WTC11 (cell line): ENCODE measurements at regions not wholly inside any gene's neighbourhood (a gene's known extent, or its start where the extent isn't known, plus 50 kb on each side); places are given as distances from the start of the nearest gene placed in this dataset.

Experiments used
- CREM ChIP-seq: sonication (generic); formaldehyde crosslinking; IDR thresholded peaks from 2 replicates; pipeline ENCODE4 v1.8.1; 2022; ENCODE audit warnings: mild to moderate bottlenecking, missing genetic modification reagents, moderate library complexity
- CTCF ChIP-seq: fragments of 200-600 bp; IDR thresholded peaks from 2 replicates; pipeline ENCODE4 v1.8.0; 2022; ENCODE audit warnings: antibody characterized with exemption
- FOXJ3 ChIP-seq: sonication (generic); formaldehyde crosslinking; IDR thresholded peaks from 2 replicates; pipeline ENCODE4 v1.9.0; 2021; ENCODE audit warnings: missing genetic modification reagents, mild to moderate bottlenecking, borderline replicate concordance
- NFYB ChIP-seq: sonication (generic); formaldehyde crosslinking; conservative IDR thresholded peaks from 2 replicates; pipeline ENCODE4 v1.8.0; 2022; ENCODE audit warnings: low read depth, missing genetic modification reagents
- TEAD4 ChIP-seq: sonication (generic); formaldehyde crosslinking; IDR thresholded peaks from 2 replicates; pipeline ENCODE4 v1.8.0; 2022; ENCODE audit warnings: mild to moderate bottlenecking, missing genetic modification reagents
- USF1 ChIP-seq: sonication (generic); formaldehyde crosslinking; IDR thresholded peaks from 2 replicates; pipeline ENCODE4 v1.8.0; 2022; ENCODE audit warnings: mild to moderate bottlenecking, missing genetic modification reagents
- ZNF219 ChIP-seq: sonication (generic); formaldehyde crosslinking; IDR thresholded peaks from 2 replicates; pipeline ENCODE4 v1.8.0; 2023; ENCODE audit warnings: missing genetic modification reagents, mild to moderate bottlenecking, borderline replicate concordance
- TF ChIP-seq, protein P1 (sequence below): sonication (generic); formaldehyde crosslinking; conservative IDR thresholded peaks from 2 replicates; pipeline ENCODE4 v1.8.1; 2022; ENCODE audit warnings: mild to moderate bottlenecking, missing genetic modification reagents
- TF ChIP-seq, protein P2 (sequence below): fragments of 250-450 bp; sonication (Bioruptor Pico); IDR thresholded peaks from 2 replicates; pipeline ENCODE4 v1.9.0; 2021; ENCODE audit warnings: mild to moderate bottlenecking
- TF ChIP-seq, protein P3 (sequence below): sonication (generic); formaldehyde crosslinking; IDR thresholded peaks from 2 replicates; pipeline ENCODE4 v1.8.0; 2022; ENCODE audit warnings: missing genetic modification reagents

DNA sequence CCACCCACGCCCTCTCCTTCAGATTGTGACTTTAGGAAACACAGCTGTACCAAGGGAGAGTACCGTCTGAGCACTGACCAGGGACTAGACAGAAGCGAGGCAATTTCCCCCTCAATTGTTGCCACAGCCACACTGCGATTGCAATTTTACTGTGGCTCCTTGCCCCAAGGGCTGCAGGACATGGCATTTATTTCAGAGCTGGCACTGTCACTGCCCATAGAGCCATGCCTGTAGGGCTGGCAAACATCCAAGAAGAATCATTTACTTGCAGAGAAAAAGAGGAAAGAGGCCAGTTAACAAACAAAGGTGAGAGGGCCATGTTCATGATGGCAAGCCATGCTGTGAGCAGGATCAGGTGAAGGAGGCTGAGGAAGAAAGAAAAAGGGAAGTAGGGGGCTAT, 129.6 kb downstream of the EMP1 start:
- TF ChIP-seq NFYB (CRISPR knock-in tag) (no peak), USF1 (CRISPR knock-in tag) (no peak), CTCF (no peak), FOXJ3 (CRISPR knock-in tag) (no peak), ZNF219 (no peak), CREM (CRISPR knock-in tag) (no peak), TEAD4 (no peak)
- TF ChIP-seq, protein P1, sequence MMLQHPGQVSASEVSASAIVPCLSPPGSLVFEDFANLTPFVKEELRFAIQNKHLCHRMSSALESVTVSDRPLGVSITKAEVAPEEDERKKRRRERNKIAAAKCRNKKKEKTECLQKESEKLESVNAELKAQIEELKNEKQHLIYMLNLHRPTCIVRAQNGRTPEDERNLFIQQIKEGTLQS, result no peak
- TF ChIP-seq, protein P2, sequence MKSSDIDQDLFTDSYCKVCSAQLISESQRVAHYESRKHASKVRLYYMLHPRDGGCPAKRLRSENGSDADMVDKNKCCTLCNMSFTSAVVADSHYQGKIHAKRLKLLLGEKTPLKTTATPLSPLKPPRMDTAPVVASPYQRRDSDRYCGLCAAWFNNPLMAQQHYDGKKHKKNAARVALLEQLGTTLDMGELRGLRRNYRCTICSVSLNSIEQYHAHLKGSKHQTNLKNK (CRISPR knock-in tag), result no peak
- TF ChIP-seq, protein P3, sequence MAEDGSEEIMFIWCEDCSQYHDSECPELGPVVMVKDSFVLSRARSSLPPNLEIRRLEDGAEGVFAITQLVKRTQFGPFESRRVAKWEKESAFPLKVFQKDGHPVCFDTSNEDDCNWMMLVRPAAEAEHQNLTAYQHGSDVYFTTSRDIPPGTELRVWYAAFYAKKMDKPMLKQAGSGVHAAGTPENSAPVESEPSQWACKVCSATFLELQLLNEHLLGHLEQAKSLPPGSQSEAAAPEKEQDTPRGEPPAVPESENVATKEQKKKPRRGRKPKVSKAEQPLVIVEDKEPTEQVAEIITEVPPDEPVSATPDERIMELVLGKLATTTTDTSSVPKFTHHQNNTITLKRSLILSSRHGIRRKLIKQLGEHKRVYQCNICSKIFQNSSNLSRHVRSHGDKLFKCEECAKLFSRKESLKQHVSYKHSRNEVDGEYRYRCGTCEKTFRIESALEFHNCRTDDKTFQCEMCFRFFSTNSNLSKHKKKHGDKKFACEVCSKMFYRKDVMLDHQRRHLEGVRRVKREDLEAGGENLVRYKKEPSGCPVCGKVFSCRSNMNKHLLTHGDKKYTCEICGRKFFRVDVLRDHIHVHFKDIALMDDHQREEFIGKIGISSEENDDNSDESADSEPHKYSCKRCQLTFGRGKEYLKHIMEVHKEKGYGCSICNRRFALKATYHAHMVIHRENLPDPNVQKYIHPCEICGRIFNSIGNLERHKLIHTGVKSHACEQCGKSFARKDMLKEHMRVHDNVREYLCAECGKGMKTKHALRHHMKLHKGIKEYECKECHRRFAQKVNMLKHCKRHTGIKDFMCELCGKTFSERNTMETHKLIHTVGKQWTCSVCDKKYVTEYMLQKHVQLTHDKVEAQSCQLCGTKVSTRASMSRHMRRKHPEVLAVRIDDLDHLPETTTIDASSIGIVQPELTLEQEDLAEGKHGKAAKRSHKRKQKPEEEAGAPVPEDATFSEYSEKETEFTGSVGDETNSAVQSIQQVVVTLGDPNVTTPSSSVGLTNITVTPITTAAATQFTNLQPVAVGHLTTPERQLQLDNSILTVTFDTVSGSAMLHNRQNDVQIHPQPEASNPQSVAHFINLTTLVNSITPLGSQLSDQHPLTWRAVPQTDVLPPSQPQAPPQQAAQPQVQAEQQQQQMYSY, result no peak
